ENCODE measurements at regions not wholly inside any gene's neighbourhood (a gene's known extent, or its start where the extent isn't known, plus 50 kb on each side); places are given as distances from the start of the nearest gene placed in this dataset.
A peak's percentile ranks its signal among the peaks of the same experiment; 100 is the strongest.

GRCh38 chr1:90839323-90839722 is 122.2 kb upstream of the BARHL2 start:
- peaks cover 67% of the 10 kb centered on the region for H3K4me1 Mint-ChIP-seq
- Histone ChIP-seq H3K9me3 (ENCODE audit: low read depth) (no peaks in the 10 kb centered on the region), H3K79me2 (ENCODE audit: low read depth) (no peaks in the 10 kb centered on the region), H2AFZ (replicated peaks) (no peak overlapping the region), H3K9ac (no peak overlapping the region), H3K27me3 (peaks cover 98% of the 10 kb centered on the region), H3K4me2 (no peak overlapping the region), H4K20me1 (ENCODE audit: low read depth) (peaks cover 42% of the 10 kb centered on the region), H3F3A (ENCODE audit: low read depth) (peaks cover 23% of the 10 kb centered on the region), H3K4me3 (no peak overlapping the region), H3K27ac (no peak overlapping the region), H3K36me3 (no peaks in the 10 kb centered on the region), H3K4me1 (peaks cover 40% of the 10 kb centered on the region)
- H3K27me3 Mint-ChIP-seq (ENCODE audit: insufficient read depth, low read depth), result peaks cover 45% of the 10 kb centered on the region
- no peak overlapping the region for H3K4me3 Mint-ChIP-seq
- H3K27ac Mint-ChIP-seq, result no peak overlapping the region
- DNase-seq (ENCODE audit: low spot score), result no peak
- H3K36me3 Mint-ChIP-seq, result peaks cover 15% of the 10 kb centered on the region
- TF ChIP-seq EZH2phosphoT487 (IDR thresholded peaks at IDR 0.05) (no peak), CTCF (IDR thresholded peaks at IDR 0.05) (no peak), EZH2 (IDR thresholded peaks at IDR 0.05) (no peak)
- H3K9me3 Mint-ChIP-seq, result peaks cover 10% of the 10 kb centered on the region

GRCh38 chr1:90838720-90839119 is 121.6 kb upstream of the BARHL2 start:
- no peak for DNase-seq (ENCODE audit: low spot score)
- peaks cover 48% of the 10 kb centered on the region for H4K20me1 ChIP-seq (ENCODE audit: low read depth)
- peaks cover 72% of the 10 kb centered on the region for H3K4me1 Mint-ChIP-seq

GRCh38 chr1:90837420-90837819 is 120.3 kb upstream of the BARHL2 start:
- DNase-seq (ENCODE audit: low spot score), result no peak
- H3K27ac Mint-ChIP-seq, result no peak overlapping the region
- Histone ChIP-seq H3K4me2 (no peak overlapping the region), H3F3A (ENCODE audit: low read depth) (peaks cover 29% of the 10 kb centered on the region), H3K9me3 (ENCODE audit: low read depth) (no peaks in the 10 kb centered on the region), H3K36me3 (no peaks in the 10 kb centered on the region), H3K79me2 (ENCODE audit: low read depth) (no peaks in the 10 kb centered on the region), H3K4me3 (no peak overlapping the region), H3K9ac (no peak overlapping the region), H3K27me3 (peaks cover 99% of the 10 kb centered on the region), H4K20me1 (ENCODE audit: low read depth) (peaks cover 61% of the 10 kb centered on the region), H3K4me1 (peaks cover 53% of the 10 kb centered on the region), H2AFZ (replicated peaks) (no peak overlapping the region), H3K27ac (no peak overlapping the region)
- peaks cover 68% of the 10 kb centered on the region for H3K4me1 Mint-ChIP-seq
- peaks cover 54% of the 10 kb centered on the region for H3K27me3 Mint-ChIP-seq (ENCODE audit: insufficient read depth, low read depth)
- H3K4me3 Mint-ChIP-seq, result no peak overlapping the region
- H3K36me3 Mint-ChIP-seq, result peaks cover 15% of the 10 kb centered on the region
- TF ChIP-seq EZH2phosphoT487 (IDR thresholded peaks at IDR 0.05) (peak; percentile 2), CTCF (IDR thresholded peaks at IDR 0.05) (no peak), EZH2 (IDR thresholded peaks at IDR 0.05) (no peak)
- peaks cover 10% of the 10 kb centered on the region for H3K9me3 Mint-ChIP-seq

More at GRCh38 chr1:90838720-90839119, 121.6 kb upstream of the BARHL2 start:
- no peak overlapping the region for H3K27ac Mint-ChIP-seq
- no peaks in the 10 kb centered on the region for H3K79me2 ChIP-seq (ENCODE audit: low read depth)
- H2AFZ ChIP-seq (replicated peaks), result no peak overlapping the region
- H3K27ac ChIP-seq, result no peak overlapping the region
- H3K4me1 ChIP-seq, result peaks cover 46% of the 10 kb centered on the region
- H3K36me3 ChIP-seq, result no peaks in the 10 kb centered on the region
- H3K27me3 ChIP-seq, result peaks cover 99% of the 10 kb centered on the region
- H3K9me3 Mint-ChIP-seq, result peaks cover 10% of the 10 kb centered on the region
- no peaks in the 10 kb centered on the region for H3K9me3 ChIP-seq (ENCODE audit: low read depth)
- H3F3A ChIP-seq (ENCODE audit: low read depth), result peaks cover 29% of the 10 kb centered on the region
- no peak overlapping the region for H3K9ac ChIP-seq
- H3K4me3 Mint-ChIP-seq, result no peak overlapping the region
- H3K4me3 ChIP-seq, result no peak overlapping the region
- TF ChIP-seq EZH2 (IDR thresholded peaks at IDR 0.05) (no peak), EZH2phosphoT487 (IDR thresholded peaks at IDR 0.05) (no peak), CTCF (IDR thresholded peaks at IDR 0.05) (no peak)
- H3K36me3 Mint-ChIP-seq, result peaks cover 15% of the 10 kb centered on the region
- H3K4me2 ChIP-seq, result no peak overlapping the region
- H3K27me3 Mint-ChIP-seq (ENCODE audit: insufficient read depth, low read depth), result peaks cover 50% of the 10 kb centered on the region
